ENCODE measurements at regions not wholly inside any gene's neighbourhood (a gene's known extent, or its start where the extent isn't known, plus 50 kb on each side); places are given as distances from the start of the nearest gene placed in this dataset.
A peak's percentile ranks its signal among the peaks of the same experiment; 100 is the strongest.

DNA sequence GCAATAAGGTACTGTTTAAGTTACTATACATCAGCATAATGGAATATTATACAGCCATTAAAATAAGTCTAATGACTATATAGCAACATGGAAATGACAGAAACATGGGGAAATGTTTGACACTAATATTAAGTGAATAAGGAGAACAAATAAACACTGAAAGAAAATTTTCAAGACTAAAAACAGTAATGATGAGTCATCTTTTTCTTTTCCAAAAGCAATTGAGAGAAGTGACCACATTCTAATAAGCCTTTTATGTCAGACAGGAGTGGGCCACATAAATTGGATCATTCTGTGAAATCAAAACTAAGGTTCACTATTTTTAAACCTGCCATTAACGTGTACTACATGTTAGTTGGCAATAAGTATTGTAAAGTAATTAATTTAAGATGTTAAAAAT, 187.5 kb downstream of the AHR start:
- no peak for DNase-seq

GRCh38 chr7:17486835-17487234, 188.4 kb downstream of the AHR start:
- DNase-seq: no peak

DNA sequence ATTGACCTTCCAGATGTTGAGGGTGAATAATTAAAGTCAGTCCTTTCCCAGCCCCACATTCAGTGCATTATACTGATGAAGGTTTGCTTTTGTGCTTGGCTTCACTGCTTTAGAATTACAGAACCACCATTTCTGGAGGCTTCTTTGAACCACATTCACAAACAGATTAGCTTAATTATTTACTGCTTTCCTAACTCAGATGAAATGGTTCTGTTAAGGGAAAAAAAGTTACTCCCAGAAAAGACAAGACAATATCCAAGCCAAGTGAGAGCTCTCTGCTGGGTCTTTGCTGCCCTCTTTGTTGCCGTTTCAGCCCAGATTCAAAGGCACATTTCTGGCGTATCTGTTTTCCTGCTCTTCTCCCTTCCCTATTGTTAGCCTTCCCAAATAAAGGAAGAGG, 188.9 kb downstream of the AHR start:
- DNase-seq: no peak

- peak; percentile 6 for DNase-seq
Measured at GRCh38 chr7:17488829-17489228, 190.4 kb downstream of the AHR start.

GRCh38 chr7:17489961-17490360, 191.5 kb downstream of the AHR start:
- no peak for DNase-seq

DNA sequence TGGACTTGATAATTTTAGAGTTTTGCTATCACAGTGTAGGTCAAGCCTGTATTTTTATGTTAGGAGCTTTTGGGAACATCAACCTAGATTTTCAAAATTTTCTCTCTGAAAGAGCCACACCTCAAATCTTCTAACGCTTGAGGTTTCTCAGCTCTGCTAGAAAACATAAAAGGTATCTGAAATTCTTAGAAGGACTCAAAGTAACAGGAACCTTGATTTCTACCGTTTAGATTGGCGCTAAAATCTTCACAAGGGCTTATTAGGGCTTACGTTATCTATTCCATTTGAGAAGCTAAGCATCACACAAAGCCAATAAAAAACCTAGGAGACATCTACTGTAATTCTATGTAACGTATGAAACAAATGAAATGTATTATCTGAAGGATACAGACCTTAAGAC, 192.4 kb downstream of the AHR start:
- DNase-seq: no peak

GRCh38 chr7:17492437-17492836, 194.0 kb downstream of the AHR start:
- DNase-seq: no peak

DNA sequence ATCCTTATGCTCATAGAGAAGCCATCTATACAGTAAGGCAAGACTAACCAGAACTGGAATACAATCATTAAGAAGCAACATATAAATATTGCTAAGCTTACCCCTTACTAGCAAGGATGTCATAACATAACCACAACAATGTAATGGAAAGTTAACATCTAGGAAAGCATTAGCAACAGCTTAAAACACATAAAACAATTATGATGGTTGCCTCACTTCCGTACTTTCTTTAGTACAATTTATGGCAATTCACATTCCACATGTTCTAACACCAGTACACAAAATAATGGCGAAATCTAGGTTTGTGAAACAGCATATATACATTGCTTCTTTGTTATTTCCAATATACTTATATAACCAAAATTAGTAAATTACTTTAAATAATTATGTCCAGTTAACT, 195.0 kb downstream of the AHR start:
- no peak for DNase-seq

- DNase-seq: no peak
Measured at GRCh38 chr7:17495655-17496394, 197.4 kb downstream of the AHR start.

GRCh38 chr7:17497136-17497535, 198.7 kb downstream of the AHR start:
- DNase-seq: no peak

DNA sequence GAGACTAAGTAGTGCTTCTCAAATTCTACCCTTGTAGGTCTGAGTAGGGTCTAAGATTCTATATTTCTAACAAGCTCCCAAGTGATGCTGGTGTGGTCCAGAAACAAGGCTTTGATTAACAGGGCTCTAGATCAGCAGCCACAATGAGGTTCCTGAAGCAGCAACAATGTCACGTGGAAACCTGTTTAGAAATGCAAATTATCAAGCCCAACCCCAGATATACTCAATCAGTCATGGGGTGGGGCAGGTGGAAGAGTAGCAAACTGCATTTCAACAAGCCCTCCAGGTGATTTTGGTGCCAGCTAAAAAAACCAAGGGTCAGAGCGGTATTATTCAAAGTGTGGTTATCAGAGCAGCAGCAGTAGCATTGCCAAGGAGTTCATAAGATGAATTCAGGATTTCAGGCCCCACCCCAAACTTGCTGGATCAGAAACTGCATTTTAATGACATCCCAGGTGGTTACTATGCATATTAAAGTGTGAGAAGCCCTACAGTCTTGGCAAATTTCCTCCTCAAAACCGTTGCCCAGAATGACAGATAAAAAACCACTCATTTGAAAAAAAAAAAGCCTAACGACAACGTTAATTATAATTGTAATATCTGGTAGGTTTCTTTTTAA, 199.2 kb downstream of the AHR start:
- no peak for DNase-seq

GRCh38 chr7:17498230-17498629, 199.8 kb downstream of the AHR start:
- DNase-seq: no peak

DNA sequence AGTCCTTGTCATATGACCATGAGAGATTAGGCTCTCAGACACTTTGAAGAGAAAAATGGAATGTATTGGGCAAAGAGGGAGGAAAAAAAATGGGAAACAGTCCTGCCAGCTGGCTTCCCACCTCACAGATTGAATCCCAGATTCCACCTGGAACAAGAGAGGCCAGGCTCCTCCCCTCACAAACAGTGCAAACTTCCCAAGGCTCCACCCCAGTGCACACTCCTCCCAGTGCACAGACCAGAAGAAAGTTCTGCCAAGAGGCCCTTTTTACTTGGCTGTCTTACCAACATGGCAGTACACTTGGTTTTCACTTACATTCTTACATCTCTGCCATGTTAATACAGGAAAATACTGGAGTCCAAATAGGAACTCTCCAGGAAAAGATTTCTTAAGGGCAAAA, 202.3 kb downstream of the AHR start:
- DNase-seq: no peak

DNA sequence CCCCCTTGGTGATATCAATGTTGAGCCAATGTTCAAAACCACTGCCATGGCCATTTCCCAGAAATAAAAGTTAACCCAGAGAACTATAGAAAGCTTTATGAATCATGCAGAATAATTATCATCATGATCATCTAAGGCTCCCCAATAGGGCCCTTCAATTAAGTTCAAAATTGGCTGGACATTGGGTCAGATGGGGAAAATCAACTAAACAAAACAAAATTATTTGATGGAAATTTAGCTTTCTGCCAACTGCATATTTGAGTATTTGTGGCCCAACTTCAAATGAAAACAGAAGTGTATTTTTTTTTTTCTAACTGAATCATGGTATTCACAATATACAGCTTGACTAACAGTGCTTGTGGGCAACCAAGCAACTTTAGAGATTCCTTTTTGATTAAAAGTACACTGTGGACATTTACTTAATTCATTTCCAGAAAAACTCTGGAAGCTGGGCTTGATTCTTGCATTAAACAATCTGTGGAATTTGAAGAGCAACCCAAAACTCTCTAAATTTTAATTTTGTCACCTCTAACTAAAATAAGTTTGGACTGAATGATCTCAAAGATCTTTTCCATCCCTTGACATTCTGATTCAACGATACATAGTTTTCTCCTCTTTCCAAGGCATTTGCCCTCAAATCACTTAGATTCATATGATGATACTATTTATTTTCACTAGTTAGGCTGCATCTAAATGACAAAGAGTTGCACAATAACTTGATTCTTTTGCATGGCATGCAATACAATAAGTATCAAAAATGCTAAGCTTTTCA, 203.2 kb downstream of the AHR start:
- no peak for DNase-seq

DNA sequence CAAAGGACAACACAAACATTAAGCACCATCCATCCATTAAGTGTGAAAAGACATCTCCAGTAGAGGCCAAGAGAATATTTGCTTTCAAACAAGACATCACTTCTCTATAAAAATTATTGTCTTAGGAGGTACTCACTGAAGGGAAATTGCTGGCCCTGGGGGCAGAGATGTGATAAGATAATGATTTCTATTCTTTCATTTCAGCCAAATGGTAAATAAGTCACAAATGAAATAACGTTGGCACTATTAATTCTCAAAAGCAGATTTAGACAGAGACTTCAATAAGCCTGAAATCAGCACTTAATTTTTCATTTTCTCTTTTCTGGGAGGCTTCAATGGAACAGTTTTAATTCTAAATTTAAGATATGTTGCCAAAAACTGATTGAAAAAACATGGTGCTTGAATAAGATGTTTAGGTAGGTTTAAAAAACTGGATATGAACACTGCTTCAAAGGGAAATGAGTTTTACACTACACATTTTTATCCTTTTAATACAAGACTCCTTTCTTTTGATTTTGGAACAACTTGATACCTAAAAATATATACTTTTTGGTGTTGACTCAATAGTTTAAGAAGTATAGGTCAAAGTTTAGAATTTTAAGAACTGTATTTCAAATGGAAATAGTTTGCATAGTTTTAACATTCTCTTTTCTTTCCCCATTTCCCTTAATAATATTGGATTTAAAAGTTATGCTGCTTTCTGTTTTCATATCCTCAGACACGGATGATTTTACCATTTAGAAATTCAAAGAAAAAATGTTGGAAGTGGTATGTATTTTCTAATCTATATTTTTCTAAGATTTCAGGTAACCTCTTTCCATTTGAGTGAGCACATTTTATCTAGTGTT, 204.0 kb downstream of the AHR start:
- DNase-seq: no peak

DNA sequence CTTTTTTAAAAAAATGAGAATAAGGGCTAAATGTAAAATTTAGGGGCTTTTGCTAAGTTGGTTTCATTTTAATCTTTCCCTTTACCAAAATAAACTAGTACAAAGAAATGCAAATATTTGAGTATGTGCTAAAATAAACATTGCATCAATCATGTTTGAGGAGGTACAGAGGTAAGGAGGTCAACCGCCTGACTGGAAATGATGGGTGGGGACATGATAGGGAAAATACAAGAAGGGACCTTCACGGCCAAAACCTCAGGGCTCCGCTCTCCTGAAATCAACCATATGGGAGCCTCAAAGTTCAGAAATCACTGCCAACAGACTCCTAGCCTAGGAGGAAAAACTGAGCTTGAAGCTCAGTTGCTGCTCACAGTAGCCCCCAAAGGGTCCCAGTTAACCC, 207.6 kb downstream of the AHR start:
- DNase-seq: no peak

- DNase-seq: no peak
Measured at GRCh38 chr7:17506596-17506995, 208.1 kb downstream of the AHR start.

GRCh38 chr7:17507717-17508116, 209.3 kb downstream of the AHR start:
- no peak for DNase-seq

DNA sequence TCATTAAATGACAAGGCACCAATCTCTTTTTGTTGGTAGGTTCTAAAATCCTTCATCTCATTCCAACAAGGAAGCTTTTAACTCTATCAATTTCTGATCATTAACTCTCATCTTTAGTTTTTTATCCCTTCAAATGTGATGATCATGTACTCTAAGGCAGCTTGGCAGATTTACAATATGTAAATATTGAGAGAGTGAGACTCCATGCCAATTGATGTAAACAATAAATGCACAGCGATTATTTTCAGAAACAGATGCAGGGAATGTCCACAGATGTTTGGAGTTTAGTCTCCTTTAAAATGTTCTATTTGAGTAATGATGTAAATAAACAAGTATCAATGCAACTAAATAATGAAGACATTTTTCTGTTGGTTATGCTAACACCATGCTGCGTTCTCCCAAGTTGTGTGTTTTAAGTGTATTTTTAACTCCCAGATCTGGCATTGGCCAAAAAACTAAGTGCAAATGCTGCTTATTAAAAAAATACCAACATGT, 213.8 kb downstream of the AHR start:
- no peak for DNase-seq

GRCh38 chr7:17516771-17517170, 218.3 kb downstream of the AHR start:
- DNase-seq: no peak

GRCh38 chr7:17520941-17521340, 222.5 kb downstream of the AHR start:
- no peak for DNase-seq

GRCh38 chr7:17521437-17521836, 223.0 kb downstream of the AHR start:
- no peak for DNase-seq
